ENCODE measurements at regions not wholly inside any gene's neighbourhood (a gene's known extent, or its start where the extent isn't known, plus 50 kb on each side); places are given as distances from the start of the nearest gene placed in this dataset.

- Mint-ChIP-seq H3K27me3 (ENCODE audit: unreplicated experiment) (peaks cover 2% of the 10 kb centered on the region), H3K36me3 (ENCODE audit: low read depth, unreplicated experiment) (no peaks in the 10 kb centered on the region), H3K27ac (ENCODE audit: unreplicated experiment) (no peak overlapping the region), H3K4me3 (ENCODE audit: unreplicated experiment) (no peak overlapping the region), H3K9me3 (ENCODE audit: unreplicated experiment) (no peaks in the 10 kb centered on the region), H3K4me1 (ENCODE audit: unreplicated experiment) (no peaks in the 10 kb centered on the region)
- DNase-seq (ENCODE audit: low spot score) = no peak
- no peak for TF ChIP-seq CTCF (IDR thresholded peaks at IDR 0.05; ENCODE audit: unreplicated experiment)
These were observed 793.9 kb upstream of the EPHA7 start for GRCh38 chr6:94213226-94213625.

- no peaks in the 10 kb centered on the region for H3K4me1 Mint-ChIP-seq (ENCODE audit: unreplicated experiment)
- H3K27me3 Mint-ChIP-seq (ENCODE audit: unreplicated experiment) = no peaks in the 10 kb centered on the region
- no peaks in the 10 kb centered on the region for H3K36me3 Mint-ChIP-seq (ENCODE audit: low read depth, unreplicated experiment)
These were observed 777.5 kb upstream of the EPHA7 start for GRCh38 chr6:94196891-94197290.

GRCh38 chr6:94190030-94190429 lies 770.7 kb upstream of the EPHA7 start:
- no peaks in the 10 kb centered on the region for H3K36me3 Mint-ChIP-seq (ENCODE audit: low read depth, unreplicated experiment)
- no peak for TF ChIP-seq CTCF (IDR thresholded peaks at IDR 0.05; ENCODE audit: unreplicated experiment)
- no peaks in the 10 kb centered on the region for H3K27me3 Mint-ChIP-seq (ENCODE audit: unreplicated experiment)
- DNase-seq (ENCODE audit: low spot score) = no peak
- no peak overlapping the region for H3K4me3 Mint-ChIP-seq (ENCODE audit: unreplicated experiment)
- no peak overlapping the region for H3K27ac Mint-ChIP-seq (ENCODE audit: unreplicated experiment)
- no peaks in the 10 kb centered on the region for H3K9me3 Mint-ChIP-seq (ENCODE audit: unreplicated experiment)
- no peaks in the 10 kb centered on the region for H3K4me1 Mint-ChIP-seq (ENCODE audit: unreplicated experiment)

More at GRCh38 chr6:94196891-94197290, 777.5 kb upstream of the EPHA7 start:
- no peaks in the 10 kb centered on the region for H3K9me3 Mint-ChIP-seq (ENCODE audit: unreplicated experiment)
- DNase-seq (ENCODE audit: low spot score) = no peak
- no peak for TF ChIP-seq CTCF (IDR thresholded peaks at IDR 0.05; ENCODE audit: unreplicated experiment)
- H3K27ac Mint-ChIP-seq (ENCODE audit: unreplicated experiment) = no peak overlapping the region
- H3K4me3 Mint-ChIP-seq (ENCODE audit: unreplicated experiment) = no peak overlapping the region

- H3K27ac Mint-ChIP-seq (ENCODE audit: unreplicated experiment) = no peak overlapping the region
- no peaks in the 10 kb centered on the region for H3K4me1 Mint-ChIP-seq (ENCODE audit: unreplicated experiment)
- no peaks in the 10 kb centered on the region for H3K36me3 Mint-ChIP-seq (ENCODE audit: low read depth, unreplicated experiment)
- peaks cover 4% of the 10 kb centered on the region for H3K9me3 Mint-ChIP-seq (ENCODE audit: unreplicated experiment)
- no peaks in the 10 kb centered on the region for H3K27me3 Mint-ChIP-seq (ENCODE audit: unreplicated experiment)
- DNase-seq (ENCODE audit: low spot score) = no peak
- H3K4me3 Mint-ChIP-seq (ENCODE audit: unreplicated experiment) = no peak overlapping the region
- TF ChIP-seq CTCF (IDR thresholded peaks at IDR 0.05; ENCODE audit: unreplicated experiment) = no peak
These were observed 765.5 kb upstream of the EPHA7 start for GRCh38 chr6:94184666-94185464.

- H3K27me3 Mint-ChIP-seq (ENCODE audit: unreplicated experiment) = no peaks in the 10 kb centered on the region
- no peak overlapping the region for H3K4me3 Mint-ChIP-seq (ENCODE audit: unreplicated experiment)
- H3K4me1 Mint-ChIP-seq (ENCODE audit: unreplicated experiment) = no peaks in the 10 kb centered on the region
- no peak for TF ChIP-seq CTCF (IDR thresholded peaks at IDR 0.05; ENCODE audit: unreplicated experiment)
- H3K36me3 Mint-ChIP-seq (ENCODE audit: low read depth, unreplicated experiment) = no peaks in the 10 kb centered on the region
- DNase-seq (ENCODE audit: low spot score) = no peak
- H3K9me3 Mint-ChIP-seq (ENCODE audit: unreplicated experiment) = no peaks in the 10 kb centered on the region
- H3K27ac Mint-ChIP-seq (ENCODE audit: unreplicated experiment) = no peak overlapping the region
These were observed 758.1 kb upstream of the EPHA7 start for GRCh38 chr6:94177429-94177828.

All from endothelial cell (in vitro differentiated cells).